ENCODE measurements at regions not wholly inside any gene's neighbourhood (a gene's known extent, or its start where the extent isn't known, plus 50 kb on each side); places are given as distances from the start of the nearest gene placed in this dataset.

DNA sequence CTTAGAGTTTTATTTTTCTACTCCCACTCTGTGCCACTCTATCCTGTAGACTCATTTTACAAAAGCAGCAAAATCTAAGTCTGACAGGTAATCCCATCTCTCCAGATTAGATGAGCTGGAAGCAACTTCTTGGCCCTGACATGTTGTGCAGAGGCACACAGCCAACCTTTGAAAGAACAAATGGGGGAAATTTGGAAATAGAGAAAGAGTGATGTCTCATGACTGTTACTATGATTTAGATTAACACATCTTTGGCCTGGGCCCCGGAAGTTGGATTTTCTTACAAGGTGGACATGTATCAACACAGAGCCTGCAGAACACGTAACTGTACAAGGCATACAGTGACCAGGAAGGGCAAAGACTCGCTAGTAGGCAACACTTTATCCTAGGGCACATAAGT is 227.7 kb downstream of the MYLK4 start:
- H3K27me3 ChIP-seq (ENCODE audit: control insufficient read depth, insufficient read depth, low read length, poor library complexity, severe bottlenecking) = no peaks in the 10 kb centered on the region
- peaks cover 14% of the 10 kb centered on the region for H3K9me3 ChIP-seq (ENCODE audit: control insufficient read depth, low read length)
- no peaks in the 10 kb centered on the region for H3K36me3 ChIP-seq (ENCODE audit: control insufficient read depth, insufficient read depth, low read length)
- H3K4me3 ChIP-seq (ENCODE audit: low read length) = no peak overlapping the region
- no peak overlapping the region for H3K9ac ChIP-seq (ENCODE audit: extremely low read depth, low read length, poor library complexity, severe bottlenecking)
- no peaks in the 10 kb centered on the region for H3K4me1 Mint-ChIP-seq
- H3K27ac ChIP-seq (ENCODE audit: low read depth, low read length) = no peak overlapping the region
- 89 to 92% methylated on average over 3 of the region's 3 CpGs for WGBS, 2 experiments (ENCODE audit: insufficient coverage in 1 of 2, insufficient read length in 1 of 2)
- no peaks in the 10 kb centered on the region for H3K4me1 ChIP-seq (ENCODE audit: control insufficient read depth, insufficient read depth, low read length)
- DNase-seq = no peak
- TF ChIP-seq, protein P1, sequence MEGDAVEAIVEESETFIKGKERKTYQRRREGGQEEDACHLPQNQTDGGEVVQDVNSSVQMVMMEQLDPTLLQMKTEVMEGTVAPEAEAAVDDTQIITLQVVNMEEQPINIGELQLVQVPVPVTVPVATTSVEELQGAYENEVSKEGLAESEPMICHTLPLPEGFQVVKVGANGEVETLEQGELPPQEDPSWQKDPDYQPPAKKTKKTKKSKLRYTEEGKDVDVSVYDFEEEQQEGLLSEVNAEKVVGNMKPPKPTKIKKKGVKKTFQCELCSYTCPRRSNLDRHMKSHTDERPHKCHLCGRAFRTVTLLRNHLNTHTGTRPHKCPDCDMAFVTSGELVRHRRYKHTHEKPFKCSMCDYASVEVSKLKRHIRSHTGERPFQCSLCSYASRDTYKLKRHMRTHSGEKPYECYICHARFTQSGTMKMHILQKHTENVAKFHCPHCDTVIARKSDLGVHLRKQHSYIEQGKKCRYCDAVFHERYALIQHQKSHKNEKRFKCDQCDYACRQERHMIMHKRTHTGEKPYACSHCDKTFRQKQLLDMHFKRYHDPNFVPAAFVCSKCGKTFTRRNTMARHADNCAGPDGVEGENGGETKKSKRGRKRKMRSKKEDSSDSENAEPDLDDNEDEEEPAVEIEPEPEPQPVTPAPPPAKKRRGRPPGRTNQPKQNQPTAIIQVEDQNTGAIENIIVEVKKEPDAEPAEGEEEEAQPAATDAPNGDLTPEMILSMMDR (conservative IDR thresholded peaks at IDR 0.05) = no peak
- H3K27ac Mint-ChIP-seq = no peak overlapping the region
- H3K27me3 Mint-ChIP-seq (ENCODE audit: insufficient read depth) = no peaks in the 10 kb centered on the region
- H3K4me3 Mint-ChIP-seq = no peak overlapping the region
- peaks cover 32% of the 10 kb centered on the region for H3K9me3 Mint-ChIP-seq
- H3K36me3 Mint-ChIP-seq (ENCODE audit: low read depth) = peaks cover 3% of the 10 kb centered on the region

DNA sequence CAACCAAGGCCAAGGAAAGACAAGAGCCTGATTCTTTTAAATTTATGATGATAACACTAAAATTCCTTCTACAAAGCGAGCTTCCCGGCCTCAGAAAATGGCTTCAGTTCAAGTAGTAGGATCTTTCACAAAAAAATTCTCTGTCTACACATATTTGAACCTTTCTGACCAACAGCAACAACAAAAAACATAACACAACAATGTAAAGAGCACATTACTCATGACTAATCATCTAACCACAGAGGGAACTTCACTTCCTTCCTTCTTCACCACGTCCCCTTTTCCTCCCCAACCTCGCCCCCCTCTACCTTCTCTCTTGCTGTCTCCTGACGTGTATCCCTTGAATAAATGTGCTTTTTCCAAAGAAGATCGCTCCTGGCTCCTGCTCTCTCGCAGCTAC is 228.2 kb downstream of the MYLK4 start:
- Histone ChIP-seq H3K27me3 (ENCODE audit: control insufficient read depth, insufficient read depth, low read length, poor library complexity, severe bottlenecking) (no peaks in the 10 kb centered on the region), H3K4me3 (ENCODE audit: low read length) (no peak overlapping the region), H3K9me3 (ENCODE audit: control insufficient read depth, low read length) (peaks cover 14% of the 10 kb centered on the region), H3K36me3 (ENCODE audit: control insufficient read depth, insufficient read depth, low read length) (no peaks in the 10 kb centered on the region), H3K4me1 (ENCODE audit: control insufficient read depth, insufficient read depth, low read length) (no peaks in the 10 kb centered on the region), H3K9ac (ENCODE audit: extremely low read depth, low read length, poor library complexity, severe bottlenecking) (no peak overlapping the region), H3K27ac (ENCODE audit: low read depth, low read length) (no peak overlapping the region)
- 88 to 100% methylated on average over 5 to 7 of the region's 7 CpGs for WGBS, 2 experiments (ENCODE audit: insufficient coverage in 1 of 2, insufficient read length in 1 of 2)
- no peak for DNase-seq
- Mint-ChIP-seq H3K4me3 (no peak overlapping the region), H3K9me3 (peaks cover 32% of the 10 kb centered on the region), H3K4me1 (no peaks in the 10 kb centered on the region), H3K36me3 (ENCODE audit: low read depth) (peaks cover 3% of the 10 kb centered on the region), H3K27me3 (ENCODE audit: insufficient read depth) (no peaks in the 10 kb centered on the region), H3K27ac (no peak overlapping the region)
- TF ChIP-seq, protein P1 (conservative IDR thresholded peaks at IDR 0.05) = no peak

DNA sequence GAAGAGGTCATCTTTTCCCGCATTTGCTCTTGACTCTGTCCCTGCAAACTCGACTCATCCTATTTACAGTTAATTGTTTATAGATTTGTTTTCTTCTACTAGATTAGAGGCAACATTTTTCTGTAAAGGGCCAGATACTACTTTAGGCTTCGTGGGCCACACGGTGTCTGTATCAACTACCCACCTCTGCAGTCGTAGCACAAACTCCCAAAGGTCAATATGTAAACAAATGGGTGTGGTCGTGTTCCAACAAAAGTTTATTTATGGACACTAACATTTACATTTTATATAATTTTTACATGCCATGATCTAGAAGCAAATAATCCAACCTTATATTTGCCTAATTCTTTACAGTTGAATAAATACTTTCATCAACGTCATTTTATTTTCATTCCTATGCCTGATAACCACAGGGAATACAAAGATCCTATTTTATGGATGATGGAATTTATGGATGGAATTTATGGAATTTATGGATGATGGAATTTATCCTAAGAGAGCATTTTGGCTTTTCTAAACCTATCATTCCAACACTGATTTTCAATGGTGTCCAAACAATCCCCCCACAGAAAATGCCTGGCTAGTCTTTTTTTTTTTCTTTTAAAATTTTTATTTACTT is 232.8 kb downstream of the MYLK4 start:
- no peaks in the 10 kb centered on the region for H3K36me3 Mint-ChIP-seq (ENCODE audit: low read depth)
- no peak overlapping the region for H3K9ac ChIP-seq (ENCODE audit: extremely low read depth, low read length, poor library complexity, severe bottlenecking)

More for the DNA sequence above, 232.8 kb downstream of the MYLK4 start:
- H3K9me3 Mint-ChIP-seq = peaks cover 14% of the 10 kb centered on the region
- Histone ChIP-seq H3K4me3 (ENCODE audit: low read length) (no peak overlapping the region), H3K27ac (ENCODE audit: low read depth, low read length) (no peak overlapping the region), H3K36me3 (ENCODE audit: control insufficient read depth, insufficient read depth, low read length) (no peaks in the 10 kb centered on the region), H3K27me3 (ENCODE audit: control insufficient read depth, insufficient read depth, low read length, poor library complexity, severe bottlenecking) (no peaks in the 10 kb centered on the region), H3K4me1 (ENCODE audit: control insufficient read depth, insufficient read depth, low read length) (no peaks in the 10 kb centered on the region), H3K9me3 (ENCODE audit: control insufficient read depth, low read length) (peaks cover 7% of the 10 kb centered on the region)
- TF ChIP-seq, protein P1 (conservative IDR thresholded peaks at IDR 0.05) = no peak
- no peak for DNase-seq
- no peak overlapping the region for H3K27ac Mint-ChIP-seq
- H3K27me3 Mint-ChIP-seq (ENCODE audit: insufficient read depth) = no peaks in the 10 kb centered on the region
- H3K4me1 Mint-ChIP-seq = no peaks in the 10 kb centered on the region
- H3K4me3 Mint-ChIP-seq = no peak overlapping the region
- 95% methylated on average over 6 of the region's 7 CpGs; no CpG with 5 or more reads in 1 of the 2 experiments for WGBS, 2 experiments (ENCODE audit: insufficient coverage in 1 of 2, insufficient read length in 1 of 2)

All from endodermal cell (in vitro differentiated cells).